SK-N-SH (cell line): ENCODE measurements at regions not wholly inside any gene's neighbourhood (a gene's known extent, or its start where the extent isn't known, plus 50 kb on each side); places are given as distances from the start of the nearest gene placed in this dataset.

Source experiments
- CTCF ChIA-PET: fragments of 300-600, 350-600 bp; formaldehyde crosslinking; extraction: SDS; loops from one replicate; lab custom pipeline; 2021; lab: Yijun Ruan, JAX
- POLR2A ChIA-PET: fragments of 350-600 bp; sonication (Branson Sonifier 250); formaldehyde crosslinking; extraction: SDS; loops from one replicate; lab custom pipeline; 2020; ENCODE audit warnings: antibody characterized with exemption, inconsistent platforms; lab: Yijun Ruan, JAX
- DNase-seq: peaks from one replicate; pipeline ENCODE4 v3.0.0; 2012
- H2AFZ ChIP-seq: fragments of 200-600 bp; sonication (generic); 2 replicates; pipeline ENCODE4 v1.8.1; 2016; ENCODE audit warnings: antibody characterized with exemption, mild to moderate bottlenecking, low read depth
- H3F3A ChIP-seq: fragments of 200-600 bp; sonication (generic); replicated peaks from 2 replicates; pipeline ENCODE3; 2016; ENCODE audit warnings: antibody characterized with exemption, mild to moderate bottlenecking; ENCODE audit not compliant: insufficient read depth
- H3K27ac ChIP-seq, 2 experiments: fragments of 200-500 bp in 1 of 2; fragments of 200-600 bp in 1 of 2; sonication (Bioruptor generic) in 1 of 2; sonication (generic), shearing (Covaris generic) in 1 of 2; 2 replicates each; pipeline versions ENCODE4 v1.5.1 to v1.6.1; 2014 to 2016; ENCODE audit warnings: low read depth in 2 of 2, inconsistent platforms in 1 of 2, low read length in 1 of 2, mild to moderate bottlenecking in 1 of 2, mixed read lengths in 1 of 2
- H3K27me3 ChIP-seq: fragments of 200-600 bp; sonication (generic), shearing (Covaris generic); 2 replicates; pipeline ENCODE4 v1.6.1; 2016; ENCODE audit warnings: mixed run types; ENCODE audit not compliant: insufficient read depth
- H3K36me3 ChIP-seq, 2 experiments: fragments of 200-500 bp in 1 of 2; fragments of 200-600 bp in 1 of 2; sonication (Bioruptor generic) in 1 of 2; sonication (generic) in 1 of 2; replicated peaks in 1 of 2; 2 replicates each; pipeline versions ENCODE3 to v1.5.1; 2014 to 2016; ENCODE audit warnings: low read length in 1 of 2, mild to moderate bottlenecking in 1 of 2; ENCODE audit not compliant: insufficient read depth in 2 of 2, control insufficient read depth in 1 of 2
- H3K4me1 ChIP-seq, 2 experiments: fragments of 200-500 bp in 1 of 2; fragments of 200-600 bp in 1 of 2; sonication (Bioruptor generic) in 1 of 2; sonication (generic), shearing (Covaris generic) in 1 of 2; 2 replicates each; pipeline versions ENCODE4 v1.5.1 to v1.6.1; 2014 to 2016; ENCODE audit warnings: low read depth in 1 of 2, low read length in 1 of 2, mixed run types in 1 of 2; ENCODE audit not compliant: insufficient read depth in 2 of 2, control insufficient read depth in 1 of 2
- H3K4me2 ChIP-seq: fragments of 200-600 bp; sonication (generic), shearing (Covaris generic); 2 replicates; pipeline ENCODE4 v1.6.1; 2017; ENCODE audit warnings: mixed run types
- H3K4me3 ChIP-seq, 2 experiments: fragments of 200-500 bp in 1 of 2; fragments of 200-600 bp in 1 of 2; sonication (Bioruptor generic) in 1 of 2; sonication (generic), shearing (Covaris generic) in 1 of 2; 2 replicates each; pipeline versions ENCODE4 v1.5.1 to v1.8.1; 2014 to 2016; ENCODE audit warnings: low read depth in 2 of 2, inconsistent platforms in 1 of 2, low read length in 1 of 2, mild to moderate bottlenecking in 1 of 2, mixed read lengths in 1 of 2, moderate library complexity in 1 of 2
- H3K79me2 ChIP-seq: fragments of 200-600 bp; sonication (generic); 2 replicates; pipeline ENCODE4 v1.8.1; 2017; ENCODE audit warnings: mild to moderate bottlenecking; ENCODE audit not compliant: insufficient read depth
- H3K9ac ChIP-seq: fragments of 200-600 bp; sonication (generic); 2 replicates; pipeline ENCODE4 v1.6.1; 2017; ENCODE audit warnings: mixed run types
- H3K9me2 ChIP-seq: fragments of 200-600 bp; sonication (generic); 2 replicates; pipeline ENCODE4 v1.6.1; 2017; ENCODE audit warnings: mixed run types
- H3K9me3 ChIP-seq: fragments of 200-600 bp; sonication (generic); 2 replicates; pipeline ENCODE4 v1.6.1; 2017; ENCODE audit warnings: mixed run types, mild to moderate bottlenecking, moderate library complexity
- H4K20me1 ChIP-seq: fragments of 200-600 bp; sonication (generic); 2 replicates; pipeline ENCODE4 v1.6.1; 2017; ENCODE audit warnings: mild to moderate bottlenecking, mixed run types; ENCODE audit not compliant: insufficient read depth
- CHD2 ChIP-seq: fragments of 150-350 bp; IDR thresholded peaks from 2 replicates; pipeline ENCODE4 v1.6.1; 2018; ENCODE audit warnings: low read length; ENCODE audit not compliant: partially characterized antibody
- CTCF ChIP-seq: fragments of 200-600 bp; sonication (generic); IDR thresholded peaks from 2 replicates; pipeline ENCODE4 v1.6.1; 2017; ENCODE audit warnings: antibody characterized with exemption, mild to moderate bottlenecking, moderate library complexity
- ELF1 ChIP-seq: IDR thresholded peaks from 2 replicates; pipeline ENCODE4 v1.4.0; 2012
- EZH2phosphoT487 ChIP-seq: fragments of 200-600 bp; sonication (generic); IDR thresholded peaks from 2 replicates; pipeline ENCODE4 v1.6.1; 2017; ENCODE audit warnings: low read depth, mixed run types, mild to moderate bottlenecking, antibody characterized with exemption, moderate library complexity, borderline replicate concordance
- FOSL2 ChIP-seq: IDR thresholded peaks from 2 replicates; pipeline ENCODE4 v1.4.0; 2012; ENCODE audit warnings: low read depth, mild to moderate bottlenecking, moderate library complexity, borderline replicate concordance
- FOXM1 ChIP-seq: IDR thresholded peaks from 2 replicates; pipeline ENCODE4 v1.4.0; 2012; ENCODE audit warnings: low read depth, mild to moderate bottlenecking
- GATA2 ChIP-seq: sonication (generic); formaldehyde crosslinking; IDR thresholded peaks from 2 replicates; pipeline ENCODE4 v1.5.0; 2020; ENCODE audit warnings: mild to moderate bottlenecking, missing genetic modification reagents
- JUND ChIP-seq: IDR thresholded peaks from 2 replicates; pipeline ENCODE4 v1.4.0; 2012
- MAX ChIP-seq: IDR thresholded peaks from 2 replicates; pipeline ENCODE4 v1.4.0; 2012; ENCODE audit warnings: low read depth
- MEF2A ChIP-seq: IDR thresholded peaks from 2 replicates; pipeline ENCODE4 v1.4.0; 2012; ENCODE audit warnings: low read depth, borderline replicate concordance
- MXI1 ChIP-seq: IDR thresholded peaks from 2 replicates; pipeline ENCODE4 v1.6.1; 2012; ENCODE audit warnings: mild to moderate bottlenecking, low read depth, low read length, improper control_type of control experiment
- NFIC ChIP-seq: IDR thresholded peaks from 2 replicates; pipeline ENCODE4 v1.4.0; 2012; ENCODE audit warnings: borderline replicate concordance
- POLR2AphosphoS5 ChIP-seq: IDR thresholded peaks from 2 replicates; pipeline ENCODE4 v1.6.1; 2012; ENCODE audit warnings: low read depth, low read length
- RCOR1 ChIP-seq: fragments of 150-350 bp; IDR thresholded peaks from 2 replicates; pipeline ENCODE4 v1.6.1; 2017; ENCODE audit warnings: antibody characterized with exemption, low read length
- REST ChIP-seq: IDR thresholded peaks from 2 replicates; pipeline ENCODE4 v1.6.1; 2012; ENCODE audit warnings: mild to moderate bottlenecking, low read depth, low read length, moderate library complexity
- RFX5 ChIP-seq: IDR thresholded peaks from 2 replicates; pipeline ENCODE4 v1.6.1; 2012; ENCODE audit warnings: mild to moderate bottlenecking, improper control_type of control experiment, low read length
- SIN3A ChIP-seq: IDR thresholded peaks from 2 replicates; pipeline ENCODE4 v1.6.1; 2012; ENCODE audit warnings: low read depth, mild to moderate bottlenecking, low read length, moderate library complexity, borderline replicate concordance
- SMC3 ChIP-seq: IDR thresholded peaks from 2 replicates; pipeline ENCODE4 v1.6.1; 2012; ENCODE audit warnings: low read depth, low read length, improper control_type of control experiment
- TAF1 ChIP-seq: IDR thresholded peaks from 2 replicates; pipeline ENCODE4 v1.6.1; 2012; ENCODE audit warnings: low read depth, mild to moderate bottlenecking, low read length, moderate library complexity, borderline replicate concordance
- USF2 ChIP-seq: fragments of 150-350 bp; IDR thresholded peaks from 2 replicates; pipeline ENCODE4 v1.6.1; 2017; ENCODE audit warnings: antibody characterized with exemption, low read length, low read depth, borderline replicate concordance
- WGBS: methylation state at CpG from one replicate; pipeline ENCODE4 v1.1.6; 2017; ENCODE audit warnings: low lambda C conversion rate; 5-methylcytosine and 5-hydroxymethylcytosine counted together

GRCh38 chr21:18002393-18002792, 183.2 kb upstream of the C21orf91 start:
- no peaks in the 10 kb centered on the region for H3K9me2 ChIP-seq
- POLR2A ChIA-PET, result no interaction called here
- 52% methylated on average over 2 of the region's 2 CpGs for WGBS
- no peaks in the 10 kb centered on the region for H3K36me3 ChIP-seq
- no peaks in the 10 kb centered on the region for H3K27me3 ChIP-seq
- no peaks in the 10 kb centered on the region for H3F3A ChIP-seq
- H3K9ac ChIP-seq, result no peak overlapping the region
- no peaks in the 10 kb centered on the region for H3K9me3 ChIP-seq
- DNase-seq, result no peak
- TF ChIP-seq ELF1, result no peak
- no peak for TF ChIP-seq SMC3
- TF ChIP-seq TAF1, result no peak
- no peak for TF ChIP-seq REST
- no peak for TF ChIP-seq POLR2AphosphoS5
- TF ChIP-seq CHD2, result no peak
- no peak for TF ChIP-seq RFX5
- no peak for TF ChIP-seq GATA2 (CRISPR knock-in tag)
- no peak for TF ChIP-seq MEF2A
- TF ChIP-seq FOSL2, result no peak
- no peak for TF ChIP-seq USF2
- TF ChIP-seq JUND, result no peak
- TF ChIP-seq MAX, result no peak
- no peak for TF ChIP-seq CTCF
- TF ChIP-seq FOXM1, result no peak
- TF ChIP-seq NFIC, result no peak
- TF ChIP-seq EZH2phosphoT487, result no peak
- TF ChIP-seq RCOR1, result no peak
- TF ChIP-seq SIN3A, result no peak
- TF ChIP-seq MXI1, result no peak
- CTCF ChIA-PET, result no interaction called here
- no peak overlapping the region for H3K4me3 ChIP-seq
- no peaks in the 10 kb centered on the region for H4K20me1 ChIP-seq
- no peaks in the 10 kb centered on the region for H3K79me2 ChIP-seq
- H2AFZ ChIP-seq, result no peak overlapping the region
- H3K4me1 ChIP-seq, result no peaks in the 10 kb centered on the region
- H3K4me2 ChIP-seq, result no peak overlapping the region
- no peak overlapping the region for H3K27ac ChIP-seq
